MM.1S (cell line): ENCODE measurements at regions not wholly inside any gene's neighbourhood (a gene's known extent, or its start where the extent isn't known, plus 50 kb on each side); places are given as distances from the start of the nearest gene placed in this dataset.

Source experiments
- DNase-seq: peaks from one replicate; pipeline ENCODE4 v3.0.0-alpha.2; 2015
- H2AFZ ChIP-seq: fragments of 300-600 bp; sonication (generic); 2 replicates; pipeline ENCODE4 v1.6.0; 2016; ENCODE audit warnings: antibody characterized with exemption, low read length
- H3F3A ChIP-seq: fragments of 300-600 bp; sonication (generic); 2 replicates; pipeline ENCODE4 v1.6.1; 2016; ENCODE audit warnings: mild to moderate bottlenecking, antibody characterized with exemption, low read length, moderate library complexity, mixed read lengths; ENCODE audit not compliant: insufficient read depth
- H3K27ac ChIP-seq: fragments of 300-600 bp; sonication (generic); 2 replicates; pipeline ENCODE4 v1.5.1; 2016; ENCODE audit warnings: mild to moderate bottlenecking, low read length
- H3K27me3 ChIP-seq: fragments of 300-600 bp; sonication (generic); replicated peaks from 2 replicates; pipeline ENCODE4 v1.6.0; 2016; ENCODE audit warnings: low read length; ENCODE audit not compliant: insufficient read depth
- H3K36me3 ChIP-seq: fragments of 300-600 bp; sonication (generic); replicated peaks from 2 replicates; pipeline ENCODE4 v1.6.1; 2016; ENCODE audit warnings: mild to moderate bottlenecking, low read length, mixed read lengths; ENCODE audit not compliant: insufficient read depth
- H3K4me1 ChIP-seq: fragments of 300-600 bp; sonication (generic); 2 replicates; pipeline ENCODE4 v1.6.1; 2016; ENCODE audit warnings: low read length, mixed read lengths
- H3K4me2 ChIP-seq: fragments of 300-600 bp; sonication (generic); 2 replicates; pipeline ENCODE4 v1.6.0; 2016; ENCODE audit warnings: low read depth, low read length
- H3K4me3 ChIP-seq: fragments of 300-600 bp; sonication (generic); 2 replicates; pipeline ENCODE4 v1.5.1; 2016; ENCODE audit warnings: low read length, mixed read lengths
- H3K79me2 ChIP-seq: fragments of 300-600 bp; sonication (generic); 2 replicates; pipeline ENCODE4 v1.6.1; 2016; ENCODE audit warnings: mixed run types, low read length, mixed read lengths
- H3K9ac ChIP-seq: fragments of 300-600 bp; sonication (generic); 2 replicates; pipeline ENCODE4 v1.6.1; 2016; ENCODE audit warnings: low read length, mixed read lengths
- H3K9me2 ChIP-seq: fragments of 300-600 bp; sonication (generic); replicated peaks from 2 replicates; pipeline ENCODE4 v1.6.1; 2016; ENCODE audit warnings: mild to moderate bottlenecking, low read length, mixed read lengths; ENCODE audit not compliant: insufficient read depth
- H3K9me3 ChIP-seq: fragments of 300-600 bp; sonication (generic); replicated peaks from 2 replicates; pipeline ENCODE4 v1.6.1; 2016; ENCODE audit warnings: mild to moderate bottlenecking, low read length, mixed read lengths; ENCODE audit not compliant: insufficient read depth
- H4K20me1 ChIP-seq: fragments of 300-600 bp; sonication (generic); 2 replicates; pipeline ENCODE4 v1.6.1; 2016; ENCODE audit warnings: mild to moderate bottlenecking, low read length, moderate library complexity, mixed read lengths; ENCODE audit not compliant: insufficient read depth
- CTCF ChIP-seq: fragments of 300-600 bp; sonication (generic); IDR thresholded peaks from 2 replicates; pipeline ENCODE4 v1.5.1; 2016; ENCODE audit warnings: antibody characterized with exemption, low read length, mixed read lengths
- EZH2 ChIP-seq: fragments of 300-600 bp; sonication (generic); optimal IDR thresholded peaks from 2 replicates; pipeline ENCODE3; 2017; ENCODE audit warnings: low read depth, mild to moderate bottlenecking, antibody characterized with exemption, low read length, mixed read lengths
- EZH2phosphoT487 ChIP-seq: fragments of 300-600 bp; sonication (generic); IDR thresholded peaks from 2 replicates; pipeline ENCODE4 v1.6.1; 2018; ENCODE audit warnings: antibody characterized with exemption, low read length

- no peaks in the 10 kb centered on the region for H3K4me1 ChIP-seq
- no peak for DNase-seq
These were observed 98.0 kb upstream of the BCAR3 start for GRCh38 chr1:93779540-93780165.

DNA sequence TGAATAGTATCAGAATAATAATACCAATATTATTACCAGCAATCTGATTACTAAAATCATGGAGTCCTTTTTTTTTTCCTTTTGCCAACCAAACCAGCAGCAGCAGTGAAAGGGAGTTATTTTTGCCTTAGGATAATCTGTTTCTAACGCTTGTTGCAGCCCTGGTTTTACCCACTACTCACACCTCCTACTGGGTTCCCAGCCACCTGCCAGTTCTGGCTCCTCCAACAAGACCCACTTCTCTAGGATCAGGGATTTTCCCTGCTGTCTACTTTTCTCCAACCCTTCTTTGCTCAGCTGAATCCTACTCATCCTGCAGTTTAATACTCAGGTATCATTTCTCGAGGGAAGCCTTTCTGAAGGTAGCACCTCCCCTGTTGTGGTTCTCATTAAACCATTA, 96.8 kb upstream of the BCAR3 start:
- no peaks in the 10 kb centered on the region for H3K36me3 ChIP-seq
- H3K9me3 ChIP-seq, result no peaks in the 10 kb centered on the region
- H3K9me2 ChIP-seq, result no peaks in the 10 kb centered on the region
- no peaks in the 10 kb centered on the region for H3K4me1 ChIP-seq
- no peaks in the 10 kb centered on the region for H3K27me3 ChIP-seq
- no peak overlapping the region for H3K9ac ChIP-seq
- no peaks in the 10 kb centered on the region for H4K20me1 ChIP-seq
- H3K27ac ChIP-seq, result no peak overlapping the region
- no peak overlapping the region for H3K4me2 ChIP-seq
- H3K79me2 ChIP-seq, result no peaks in the 10 kb centered on the region
- H2AFZ ChIP-seq, result no peak overlapping the region
- no peaks in the 10 kb centered on the region for H3F3A ChIP-seq
- DNase-seq, result no peak
- no peak for TF ChIP-seq CTCF
- no peak for TF ChIP-seq EZH2phosphoT487
- no peak for TF ChIP-seq EZH2
- no peak overlapping the region for H3K4me3 ChIP-seq

More at GRCh38 chr1:93779540-93780165, 98.0 kb upstream of the BCAR3 start:
- no peak for TF ChIP-seq CTCF
- no peak for TF ChIP-seq EZH2
- TF ChIP-seq EZH2phosphoT487, result no peak
- Histone ChIP-seq H3K27ac (no peak overlapping the region), H3K79me2 (no peaks in the 10 kb centered on the region), H4K20me1 (no peaks in the 10 kb centered on the region), H3K9me3 (no peaks in the 10 kb centered on the region), H3F3A (no peaks in the 10 kb centered on the region), H3K4me2 (no peak overlapping the region), H2AFZ (no peak overlapping the region), H3K36me3 (no peaks in the 10 kb centered on the region), H3K9ac (no peak overlapping the region), H3K9me2 (no peaks in the 10 kb centered on the region), H3K27me3 (no peaks in the 10 kb centered on the region), H3K4me3 (no peak overlapping the region)

GRCh38 chr1:93777255-93777654, 95.6 kb upstream of the BCAR3 start:
- H3K36me3 ChIP-seq, result no peaks in the 10 kb centered on the region

More at GRCh38 chr1:93777255-93777654, 95.6 kb upstream of the BCAR3 start:
- Histone ChIP-seq H3K4me2 (no peak overlapping the region), H3K9ac (no peak overlapping the region), H3F3A (no peaks in the 10 kb centered on the region), H3K9me3 (no peaks in the 10 kb centered on the region), H3K27ac (no peak overlapping the region), H4K20me1 (no peaks in the 10 kb centered on the region), H2AFZ (no peak overlapping the region), H3K4me1 (no peaks in the 10 kb centered on the region), H3K4me3 (no peak overlapping the region), H3K9me2 (no peaks in the 10 kb centered on the region), H3K27me3 (no peaks in the 10 kb centered on the region), H3K79me2 (no peaks in the 10 kb centered on the region)
- no peak for DNase-seq
- TF ChIP-seq EZH2phosphoT487, result no peak
- TF ChIP-seq CTCF, result no peak
- TF ChIP-seq EZH2, result no peak
